Lung (tissue), 11 donors: ENCODE measurements at regions not wholly inside any gene's neighbourhood (a gene's known extent, or its start where the extent isn't known, plus 50 kb on each side); places are given as distances from the start of the nearest gene placed in this dataset.

Source experiments
- ATAC-seq: fragments of 200-7000 bp; cut with Tn5 transposase; one replicate; pipeline ENCODE4 v1.9.1; 2020; ENCODE audit warnings: moderate number of reproducible peaks; ENCODE audit not compliant: insufficient read depth, low FRiP score
- DNase-seq, 3 donors: peaks; one replicate each; pipeline ENCODE4 v3.0.0-alpha.2; 2013 to 2017
- H3K27ac ChIP-seq, 2 donors: one replicate each; pipeline ENCODE4 v1.5.1; 2013; ENCODE audit warnings: mild to moderate bottlenecking in 2 of 2, moderate library complexity in 2 of 2, control low read depth in 1 of 2, inconsistent platforms in 1 of 2, low read depth in 1 of 2, low read length in 1 of 2
- H3K27me3 ChIP-seq, 3 donors: one replicate each; pipeline ENCODE4 v1.5.1; 2013; ENCODE audit warnings: low read length in 2 of 3; ENCODE audit not compliant: control insufficient read depth in 3 of 3, insufficient read depth in 3 of 3
- H3K36me3 ChIP-seq, 4 donors: one replicate each; pipeline ENCODE4 v1.5.1; 2013; ENCODE audit warnings: low read length in 4 of 4, mild to moderate bottlenecking in 1 of 4, moderate library complexity in 1 of 4; ENCODE audit not compliant: control insufficient read depth in 4 of 4, insufficient read depth in 4 of 4
- H3K4me1 ChIP-seq, 5 donors: one replicate each; pipeline ENCODE4 v1.5.1; 2013; ENCODE audit warnings: low read length in 5 of 5, mild to moderate bottlenecking in 2 of 5, moderate library complexity in 1 of 5; ENCODE audit not compliant: control insufficient read depth in 5 of 5, insufficient read depth in 5 of 5
- H3K4me3 ChIP-seq: one replicate; pipeline ENCODE4 v1.5.1; 2013; ENCODE audit warnings: mild to moderate bottlenecking, control low read depth, moderate library complexity
- H3K9ac ChIP-seq, 2 donors: one replicate each; pipeline ENCODE4 v1.5.1; 2013; ENCODE audit warnings: low read length in 2 of 2, control low read depth in 1 of 2; ENCODE audit not compliant: insufficient read depth in 1 of 2
- H3K9me3 ChIP-seq, 4 donors: one replicate each; pipeline ENCODE4 v1.5.1; 2013; ENCODE audit warnings: low read length in 3 of 4, mild to moderate bottlenecking in 1 of 4, moderate library complexity in 1 of 4; ENCODE audit not compliant: control insufficient read depth in 4 of 4, insufficient read depth in 3 of 4
- CTCF ChIP-seq: IDR thresholded peaks from 2 replicates; pipeline ENCODE4 v1.5.1; 2012; ENCODE audit warnings: mild to moderate bottlenecking; ENCODE audit errors: control extremely low read depth, extremely low read depth
- WGBS, 2 donors: extraction: QIAGEN DNeasy Blood & Tissue Kit; methylation state at CpG; one replicate each; pipeline ENCODE4 v1.1.7; 2013; 5-methylcytosine and 5-hydroxymethylcytosine counted together
- donor health status: control.
- donor health status: control.
- donor health status: Bipolar disorder and iron deficiency.
- donor health status: healthy.
- donor health status: DM: yes; HTN: yes; CAD: no.

- no peak for ATAC-seq
Observed at GRCh38 chr3:110615454-110615853, 456.2 kb upstream of the NECTIN3 start.

GRCh38 chr3:110618512-110619226 is 452.9 kb upstream of the NECTIN3 start:
- ATAC-seq (no peak), DNase-seq (no peak)
- Histone ChIP-seq H3K9me3 (no peaks in the 10 kb centered on the region), H3K4me3 (no peak overlapping the region), H3K27me3 (no peaks in the 10 kb centered on the region), H3K36me3 (no peaks in the 10 kb centered on the region), H3K9ac (no peak overlapping the region), H3K27ac (no peak overlapping the region), H3K4me1 (no peaks in the 10 kb centered on the region)
- 76 to 80% methylated on average over 2 of the region's 2 CpGs for WGBS, 2 donors
- no peak for TF ChIP-seq CTCF

More at GRCh38 chr3:110615454-110615853, 456.2 kb upstream of the NECTIN3 start:
- no peak overlapping the region for H3K4me3 ChIP-seq
- no peak overlapping the region for H3K9ac ChIP-seq
- 83 to 96% methylated on average over 1 of the region's 1 CpG for WGBS, 2 donors
- TF ChIP-seq CTCF: no peak
- no peaks in the 10 kb centered on the region for H3K9me3 ChIP-seq
- no peak for DNase-seq
- H3K27me3 ChIP-seq: no peaks in the 10 kb centered on the region
- no peak overlapping the region for H3K27ac ChIP-seq
- H3K4me1 ChIP-seq: no peaks in the 10 kb centered on the region
- no peaks in the 10 kb centered on the region for H3K36me3 ChIP-seq

GRCh38 chr3:110620118-110620517 is 451.5 kb upstream of the NECTIN3 start:
- no peaks in the 10 kb centered on the region for H3K27me3 ChIP-seq
- 37 to 46% methylated on average over 4 of the region's 4 CpGs for WGBS, 2 donors
- no peak overlapping the region for H3K27ac ChIP-seq
- ATAC-seq (no peak), DNase-seq (peak in 1 of 3 donors; percentile 11)
- no peaks in the 10 kb centered on the region for H3K36me3 ChIP-seq
- no peak overlapping the region for H3K4me3 ChIP-seq
- no peaks in the 10 kb centered on the region for H3K9me3 ChIP-seq
- no peak overlapping the region for H3K9ac ChIP-seq
- H3K4me1 ChIP-seq: peaks cover 0 to 5% (median 0%) of the 10 kb centered on the region in 5 donors
- no peak for TF ChIP-seq CTCF

- Histone ChIP-seq H3K27ac (no peak overlapping the region), H3K9me3 (no peaks in the 10 kb centered on the region), H3K36me3 (no peaks in the 10 kb centered on the region), H3K27me3 (no peaks in the 10 kb centered on the region), H3K9ac (no peak overlapping the region), H3K4me1 (peaks cover 0 to 14% (median 0%) of the 10 kb centered on the region in 5 donors), H3K4me3 (no peak overlapping the region)
- TF ChIP-seq CTCF: no peak
- 30 to 58% methylated on average over 1 of the region's 1 CpG for WGBS, 2 donors
- no peak for DNase-seq
- no peak for ATAC-seq
Observed at GRCh38 chr3:110623571-110623970, 448.0 kb upstream of the NECTIN3 start.
